Choroid plexus epithelial cell (primary cell): ENCODE measurements at regions not wholly inside any gene's neighbourhood (a gene's known extent, or its start where the extent isn't known, plus 50 kb on each side); places are given as distances from the start of the nearest gene placed in this dataset.
A peak's percentile ranks its signal among the peaks of the same experiment; 100 is the strongest.

Source experiments
- DNase-seq: peaks from one replicate; pipeline ENCODE4 v3.0.0-alpha.2; 2010; ENCODE audit warnings: low read depth
- H3K4me3 ChIP-seq: 2 replicates; pipeline ENCODE4 v1.5.1; 2011; ENCODE audit warnings: low read depth, mild to moderate bottlenecking, control low read depth, low read length, moderate library complexity
- CTCF ChIP-seq: conservative IDR thresholded peaks from 2 replicates; pipeline ENCODE4 v1.5.1; 2011; ENCODE audit warnings: low read depth, mild to moderate bottlenecking, control low read depth, inconsistent platforms, low read length, moderate library complexity

GRCh38 chr10:31142026-31142425 lies 110.4 kb upstream of the ZNF438 start:
- DNase-seq = peak; percentile 30
- H3K4me3 ChIP-seq = no peak overlapping the region
- TF ChIP-seq CTCF = no peak

- TF ChIP-seq CTCF = no peak
- H3K4me3 ChIP-seq = no peak overlapping the region
- no peak for DNase-seq
Observed at GRCh38 chr10:31143331-31143935, 111.8 kb upstream of the ZNF438 start.

- H3K4me3 ChIP-seq = no peak overlapping the region
- DNase-seq = no peak
- no peak for TF ChIP-seq CTCF
Observed at GRCh38 chr10:31145986-31146385, 114.3 kb upstream of the ZNF438 start.

- peak; percentile 84 for DNase-seq
- no peak for TF ChIP-seq CTCF
- peak overlapping the region; percentile 25 for H3K4me3 ChIP-seq
Observed at GRCh38 chr10:31146491-31147209, 115.0 kb upstream of the ZNF438 start.

- H3K4me3 ChIP-seq = no peak overlapping the region
- TF ChIP-seq CTCF = no peak
- DNase-seq = peak; percentile 75
Observed at GRCh38 chr10:31147210-31147608, 115.5 kb upstream of the ZNF438 start.

- H3K4me3 ChIP-seq = no peak overlapping the region
- DNase-seq = peak; percentile 42
- TF ChIP-seq CTCF = no peak
Observed at GRCh38 chr10:31148951-31149350, 117.3 kb upstream of the ZNF438 start.
